ENCODE measurements at regions not wholly inside any gene's neighbourhood (a gene's known extent, or its start where the extent isn't known, plus 50 kb on each side); places are given as distances from the start of the nearest gene placed in this dataset.
"Not testable (repeated sequence)": the region's sequence is repeated elsewhere in the genome, so short reads cannot be mapped to it uniquely, and the experiment has no call there.

DNA sequence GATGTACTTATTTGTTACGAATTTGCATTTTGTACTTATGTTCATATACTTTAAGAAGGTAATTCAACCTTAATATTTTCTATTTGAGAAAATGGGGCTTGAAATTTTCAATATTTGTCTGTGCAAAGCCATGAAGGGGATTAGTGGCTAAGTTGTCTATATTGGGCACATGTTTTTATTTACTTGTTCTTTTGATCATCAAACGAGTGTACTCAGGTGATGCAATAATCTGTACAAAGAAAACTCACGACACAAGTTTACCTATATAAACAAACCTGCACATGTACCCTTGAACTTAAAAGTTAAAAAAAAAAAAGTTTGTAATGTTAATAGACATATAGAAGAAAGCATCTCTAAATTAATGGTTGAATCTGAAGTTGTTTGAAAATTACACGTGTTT lies 658.9 kb upstream of the SYT4 start:
- Histone ChIP-seq H3K4me1 (ENCODE audit: control insufficient read depth, low read depth, low read length) (peaks cover 3% of the 10 kb centered on the region), H3K27ac (ENCODE audit: low read length) (no peak overlapping the region), H3K36me3 (ENCODE audit: control insufficient read depth, low read depth, low read length) (no peaks in the 10 kb centered on the region), H3K9me3 (ENCODE audit: control insufficient read depth, low read depth, low read length) (no peaks in the 10 kb centered on the region), H3K4me3 (ENCODE audit: low read length) (no peak overlapping the region), H3K9ac (ENCODE audit: low read length) (no peak overlapping the region), H3K27me3 (ENCODE audit: control insufficient read depth, insufficient read depth, low read length) (no peaks in the 10 kb centered on the region)

DNA sequence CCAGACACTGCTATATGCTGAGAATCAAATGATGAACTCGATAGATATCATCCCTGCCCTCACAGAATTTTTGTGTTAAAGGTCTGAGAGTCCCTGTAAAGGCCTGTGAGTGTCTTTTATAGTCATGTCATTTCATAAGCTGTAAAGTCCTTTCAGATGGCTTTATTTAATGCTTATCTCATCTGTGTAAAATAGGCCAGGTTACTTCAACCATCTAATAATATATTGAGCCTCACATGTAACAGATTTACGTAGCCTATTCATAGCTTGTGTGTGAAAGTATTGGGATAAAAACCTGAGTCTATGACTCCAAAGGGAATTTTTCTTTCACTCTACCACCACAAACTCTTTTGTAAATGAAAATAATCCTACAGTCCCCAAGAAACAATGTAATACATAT lies 672.0 kb upstream of the SYT4 start:
- Histone ChIP-seq H3K9me3 (ENCODE audit: control insufficient read depth, low read depth, low read length) (no peaks in the 10 kb centered on the region), H3K4me1 (ENCODE audit: control insufficient read depth, low read depth, low read length) (no peaks in the 10 kb centered on the region), H3K36me3 (ENCODE audit: control insufficient read depth, low read depth, low read length) (no peaks in the 10 kb centered on the region), H3K4me3 (ENCODE audit: low read length) (no peak overlapping the region), H3K9ac (ENCODE audit: low read length) (no peak overlapping the region), H3K27ac (ENCODE audit: low read length) (no peak overlapping the region), H3K27me3 (ENCODE audit: control insufficient read depth, insufficient read depth, low read length) (no peaks in the 10 kb centered on the region)

DNA sequence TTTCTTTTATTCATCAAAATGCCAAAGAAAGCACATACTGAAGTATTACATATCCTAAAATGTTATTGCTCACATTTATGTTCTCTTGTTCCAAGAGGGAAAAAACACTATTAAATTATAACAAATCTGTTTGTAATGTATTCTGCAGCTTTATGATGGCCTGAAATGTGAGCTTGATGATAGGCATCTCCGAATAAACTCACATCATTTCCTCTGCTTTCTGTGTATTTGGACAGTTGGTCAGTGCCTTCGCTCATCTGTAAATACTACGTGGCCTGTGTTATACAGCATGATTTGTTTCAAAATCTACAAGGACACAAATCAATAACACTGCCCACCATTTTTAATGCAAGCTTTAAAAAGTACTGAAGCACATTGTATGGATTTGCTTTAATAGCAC lies 672.8 kb upstream of the SYT4 start:
- no peak overlapping the region for H3K9ac ChIP-seq (ENCODE audit: low read length)
- H3K4me3 ChIP-seq (ENCODE audit: low read length) = no peak overlapping the region
- H3K27ac ChIP-seq (ENCODE audit: low read length) = no peak overlapping the region
- H3K9me3 ChIP-seq (ENCODE audit: control insufficient read depth, low read depth, low read length) = no peaks in the 10 kb centered on the region
- no peaks in the 10 kb centered on the region for H3K36me3 ChIP-seq (ENCODE audit: control insufficient read depth, low read depth, low read length)
- H3K27me3 ChIP-seq (ENCODE audit: control insufficient read depth, insufficient read depth, low read length) = no peaks in the 10 kb centered on the region
- no peaks in the 10 kb centered on the region for H3K4me1 ChIP-seq (ENCODE audit: control insufficient read depth, low read depth, low read length)

DNA sequence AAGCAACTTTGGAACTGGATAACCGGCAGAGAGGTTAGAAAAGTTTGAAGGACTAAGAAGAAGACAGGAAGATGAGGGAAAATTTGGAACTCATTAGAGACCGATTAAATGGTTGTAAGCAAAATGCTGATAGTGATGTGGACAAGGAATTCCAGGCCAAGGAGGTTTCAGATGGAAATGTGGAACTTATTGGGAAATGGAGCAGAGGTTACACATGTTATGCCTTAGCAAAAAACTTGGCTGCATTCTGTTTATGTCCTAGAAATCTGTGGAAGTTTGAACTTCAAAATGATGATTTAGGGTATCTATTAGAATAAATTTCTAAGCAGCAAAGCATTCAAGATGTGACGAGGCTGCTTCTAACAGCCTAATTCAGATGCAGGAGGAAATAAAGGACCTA lies 675.1 kb upstream of the SYT4 start:
- H3K27me3 ChIP-seq (ENCODE audit: control insufficient read depth, insufficient read depth, low read length) = no peaks in the 10 kb centered on the region
- H3K36me3 ChIP-seq (ENCODE audit: control insufficient read depth, low read depth, low read length) = no peaks in the 10 kb centered on the region
- no peaks in the 10 kb centered on the region for H3K4me1 ChIP-seq (ENCODE audit: control insufficient read depth, low read depth, low read length)
- H3K4me3 ChIP-seq (ENCODE audit: low read length) = no peak overlapping the region
- no peak overlapping the region for H3K27ac ChIP-seq (ENCODE audit: low read length)
- H3K9me3 ChIP-seq (ENCODE audit: control insufficient read depth, low read depth, low read length) = no peaks in the 10 kb centered on the region
- no peak overlapping the region for H3K9ac ChIP-seq (ENCODE audit: low read length)

DNA sequence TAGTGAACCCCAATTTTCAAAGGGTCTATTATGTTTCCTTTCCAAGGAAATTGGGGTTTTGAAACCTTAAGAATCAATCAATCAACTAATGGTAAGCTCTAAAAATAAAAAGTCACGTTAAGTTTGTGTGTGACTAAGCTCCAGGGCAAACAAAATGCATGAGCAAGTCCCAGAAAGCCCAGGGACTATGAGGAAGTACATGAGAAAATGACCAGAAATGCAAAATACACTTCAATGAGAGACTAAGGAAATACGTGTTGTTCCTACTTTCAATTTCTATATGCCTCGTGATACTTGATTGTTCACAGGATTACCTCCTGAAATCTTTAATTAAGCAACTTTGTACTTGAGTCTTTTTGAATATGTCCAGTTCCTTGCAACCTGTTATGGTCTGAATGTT lies 684.4 kb upstream of the SYT4 start:
- Histone ChIP-seq H3K36me3 (ENCODE audit: control insufficient read depth, low read depth, low read length) (no peaks in the 10 kb centered on the region), H3K27ac (ENCODE audit: low read length) (no peak overlapping the region), H3K4me3 (ENCODE audit: low read length) (no peak overlapping the region), H3K27me3 (ENCODE audit: control insufficient read depth, insufficient read depth, low read length) (no peaks in the 10 kb centered on the region), H3K4me1 (ENCODE audit: control insufficient read depth, low read depth, low read length) (no peaks in the 10 kb centered on the region), H3K9ac (ENCODE audit: low read length) (no peak overlapping the region), H3K9me3 (ENCODE audit: control insufficient read depth, low read depth, low read length) (no peaks in the 10 kb centered on the region)

DNA sequence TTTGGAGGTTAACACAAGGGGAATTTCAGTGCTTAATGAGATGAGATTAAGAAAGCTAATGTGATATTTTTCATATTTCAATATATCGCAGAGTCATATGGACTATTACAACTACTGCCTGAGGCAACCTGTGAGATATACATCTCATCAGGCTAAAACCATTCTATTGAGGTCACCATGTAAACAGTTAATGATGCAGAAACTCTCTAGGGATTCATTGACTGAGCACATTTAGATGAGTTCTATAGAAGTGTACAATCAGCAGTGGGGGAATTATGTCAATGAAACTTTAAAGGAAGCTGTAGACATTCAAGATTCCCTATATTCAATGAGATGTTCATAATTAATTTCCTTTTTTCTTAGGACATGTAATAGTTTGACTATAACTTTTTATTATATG lies 687.4 kb upstream of the SYT4 start:
- no peak overlapping the region for H3K9ac ChIP-seq (ENCODE audit: low read length)
- no peak overlapping the region for H3K27ac ChIP-seq (ENCODE audit: low read length)
- H3K4me3 ChIP-seq (ENCODE audit: low read length) = no peak overlapping the region
- H3K27me3 ChIP-seq (ENCODE audit: control insufficient read depth, insufficient read depth, low read length) = no peaks in the 10 kb centered on the region
- H3K4me1 ChIP-seq (ENCODE audit: control insufficient read depth, low read depth, low read length) = no peaks in the 10 kb centered on the region
- H3K9me3 ChIP-seq (ENCODE audit: control insufficient read depth, low read depth, low read length) = no peaks in the 10 kb centered on the region
- H3K36me3 ChIP-seq (ENCODE audit: control insufficient read depth, low read depth, low read length) = no peaks in the 10 kb centered on the region

DNA sequence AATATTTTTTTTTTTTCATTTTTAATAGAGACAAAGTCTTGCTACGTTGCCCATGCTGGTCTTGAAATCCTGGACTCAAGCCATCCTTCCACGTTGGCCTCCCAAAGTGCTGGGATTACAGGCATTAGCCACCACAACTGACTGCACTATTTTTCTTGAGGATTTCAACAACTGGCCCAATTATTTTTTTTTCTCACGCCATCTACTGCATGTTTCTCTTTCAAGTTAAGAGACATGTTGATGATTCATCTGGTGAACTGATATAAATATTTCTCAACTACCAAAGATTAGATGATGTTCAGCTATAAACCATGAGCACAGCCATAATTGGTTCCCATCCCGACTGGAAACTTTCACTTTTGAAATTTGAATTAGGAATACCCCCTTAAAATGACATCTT lies 688.4 kb upstream of the SYT4 start:
- Histone ChIP-seq H3K27ac (ENCODE audit: low read length) (no peak overlapping the region), H3K36me3 (ENCODE audit: control insufficient read depth, low read depth, low read length) (no peaks in the 10 kb centered on the region), H3K4me1 (ENCODE audit: control insufficient read depth, low read depth, low read length) (no peaks in the 10 kb centered on the region), H3K27me3 (ENCODE audit: control insufficient read depth, insufficient read depth, low read length) (no peaks in the 10 kb centered on the region), H3K4me3 (ENCODE audit: low read length) (no peak overlapping the region), H3K9me3 (ENCODE audit: control insufficient read depth, low read depth, low read length) (no peaks in the 10 kb centered on the region), H3K9ac (ENCODE audit: low read length) (no peak overlapping the region)

DNA sequence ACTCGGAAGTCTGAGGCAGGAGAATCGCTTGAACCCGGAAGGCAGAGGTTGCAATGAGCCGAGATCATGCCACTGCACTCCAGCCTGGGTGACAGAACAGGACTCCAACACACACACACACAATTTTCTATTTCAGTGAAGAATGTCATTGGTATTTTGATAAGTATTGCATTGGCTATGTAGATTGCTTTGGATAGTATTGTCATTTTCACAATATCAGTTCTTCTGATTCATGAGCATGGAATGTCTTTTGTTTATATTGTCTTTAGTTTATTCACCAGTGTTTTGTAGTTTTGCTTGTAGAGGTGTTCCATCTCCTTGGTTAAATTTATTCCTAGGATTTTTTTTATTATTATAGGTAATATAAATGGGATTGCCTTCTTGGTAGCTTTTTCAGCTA lies 693.4 kb upstream of the SYT4 start:
- no peaks in the 10 kb centered on the region for H3K9me3 ChIP-seq (ENCODE audit: control insufficient read depth, low read depth, low read length)
- H3K27ac ChIP-seq (ENCODE audit: low read length) = no peak overlapping the region
- no peaks in the 10 kb centered on the region for H3K36me3 ChIP-seq (ENCODE audit: control insufficient read depth, low read depth, low read length)
- H3K9ac ChIP-seq (ENCODE audit: low read length) = no peak overlapping the region
- no peaks in the 10 kb centered on the region for H3K27me3 ChIP-seq (ENCODE audit: control insufficient read depth, insufficient read depth, low read length)
- H3K4me3 ChIP-seq (ENCODE audit: low read length) = no peak overlapping the region
- no peaks in the 10 kb centered on the region for H3K4me1 ChIP-seq (ENCODE audit: control insufficient read depth, low read depth, low read length)

DNA sequence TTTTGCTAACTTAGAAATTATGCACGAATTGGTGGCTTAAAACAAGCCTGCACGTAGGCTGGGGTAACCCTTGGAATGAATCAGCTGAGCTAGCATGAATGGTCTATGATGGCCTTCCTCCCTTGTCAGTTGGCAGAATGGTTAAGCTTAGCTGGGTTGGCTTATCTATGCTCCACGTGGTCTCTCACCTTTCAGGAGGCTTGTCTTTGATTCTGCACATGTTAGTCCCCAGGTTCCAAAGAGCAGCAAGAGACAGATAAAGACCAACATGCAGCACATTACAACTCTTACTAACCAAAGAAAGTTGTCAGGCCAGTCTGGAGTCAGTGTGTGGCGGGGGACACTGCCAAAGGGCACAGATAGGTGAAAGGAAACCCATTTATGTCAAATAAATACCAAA lies 700.9 kb upstream of the SYT4 start:
- no peak overlapping the region for H3K4me3 ChIP-seq (ENCODE audit: low read length)

DNA sequence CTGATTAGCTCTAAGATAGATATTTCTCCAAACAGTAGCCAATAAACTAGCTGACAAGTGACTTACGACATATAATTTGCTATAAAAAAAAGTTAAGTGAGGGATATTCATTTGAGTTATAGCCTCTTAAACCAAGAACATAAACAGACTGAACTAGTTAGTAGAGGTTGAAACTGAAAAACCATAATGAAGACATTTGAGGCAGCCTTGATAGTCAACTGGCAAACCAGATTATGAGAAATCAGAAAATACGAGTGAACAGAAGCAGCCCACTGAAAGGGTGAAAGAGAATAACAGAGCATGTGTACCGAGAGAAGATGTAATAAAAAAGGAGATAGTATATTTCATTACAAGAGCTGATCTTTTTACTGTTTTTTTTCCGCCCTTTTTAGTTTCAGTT lies 698.1 kb upstream of the SETBP1 start:
- H3K36me3 ChIP-seq (ENCODE audit: control insufficient read depth, low read depth, low read length) = no peaks in the 10 kb centered on the region
- no peak overlapping the region for H3K4me3 ChIP-seq (ENCODE audit: low read length)
- no peaks in the 10 kb centered on the region for H3K9me3 ChIP-seq (ENCODE audit: control insufficient read depth, low read depth, low read length)
- no peak overlapping the region for H3K9ac ChIP-seq (ENCODE audit: low read length)
- no peaks in the 10 kb centered on the region for H3K4me1 ChIP-seq (ENCODE audit: control insufficient read depth, low read depth, low read length)
- no peak overlapping the region for H3K27ac ChIP-seq (ENCODE audit: low read length)
- H3K27me3 ChIP-seq (ENCODE audit: control insufficient read depth, insufficient read depth, low read length) = no peaks in the 10 kb centered on the region

More for the DNA sequence above, 700.9 kb upstream of the SYT4 start:
- Histone ChIP-seq H3K9ac (ENCODE audit: low read length) (no peak overlapping the region), H3K9me3 (ENCODE audit: control insufficient read depth, low read depth, low read length) (no peaks in the 10 kb centered on the region), H3K27ac (ENCODE audit: low read length) (no peak overlapping the region), H3K27me3 (ENCODE audit: control insufficient read depth, insufficient read depth, low read length) (no peaks in the 10 kb centered on the region), H3K36me3 (ENCODE audit: control insufficient read depth, low read depth, low read length) (no peaks in the 10 kb centered on the region), H3K4me1 (ENCODE audit: control insufficient read depth, low read depth, low read length) (no peaks in the 10 kb centered on the region)

DNA sequence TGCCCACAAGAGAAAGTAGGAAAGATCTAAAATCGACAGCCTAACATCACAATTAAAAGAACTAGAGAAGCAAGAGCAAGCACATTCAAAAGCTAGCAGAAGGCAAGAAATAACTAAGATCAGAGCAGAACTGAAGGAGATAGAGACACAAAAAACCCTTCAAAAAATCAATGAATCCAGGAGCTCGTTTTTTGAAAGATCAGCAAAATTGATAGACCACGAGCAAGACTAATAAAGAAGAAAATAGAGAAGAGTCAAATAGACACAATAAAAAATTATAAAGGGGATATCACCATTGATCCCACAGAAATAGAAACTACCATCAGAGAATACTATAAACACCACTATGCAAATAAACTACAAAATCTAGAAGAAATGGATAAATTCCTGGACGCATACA lies 693.6 kb upstream of the SETBP1 start:
- not testable (repeated sequence) for H3K4me1 ChIP-seq (ENCODE audit: control insufficient read depth, low read depth, low read length); H3K36me3 ChIP-seq (ENCODE audit: control insufficient read depth, low read depth, low read length); H3K27ac ChIP-seq (ENCODE audit: low read length); H3K9ac ChIP-seq (ENCODE audit: low read length); H3K27me3 ChIP-seq (ENCODE audit: control insufficient read depth, insufficient read depth, low read length); H3K9me3 ChIP-seq (ENCODE audit: control insufficient read depth, low read depth, low read length); H3K4me3 ChIP-seq (ENCODE audit: low read length)

DNA sequence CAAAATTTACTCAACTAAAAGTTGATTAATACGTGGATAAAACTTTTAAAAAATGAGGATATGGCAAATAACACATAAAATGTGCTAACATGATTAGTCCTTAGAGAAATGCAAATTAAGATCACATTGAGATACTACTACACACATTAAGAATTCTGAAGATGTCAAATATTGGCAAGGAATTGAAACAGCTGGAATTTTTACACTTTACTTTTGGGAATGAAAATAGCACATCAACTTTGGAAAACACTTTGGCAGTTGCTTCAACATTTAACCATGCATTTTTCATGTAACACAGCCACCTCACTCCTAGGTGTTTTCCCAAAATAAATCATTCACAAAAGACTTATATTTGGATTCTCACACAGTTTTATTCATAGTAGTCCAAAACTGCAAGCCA lies 687.9 kb upstream of the SETBP1 start:
- Histone ChIP-seq H3K27me3 (ENCODE audit: control insufficient read depth, insufficient read depth, low read length) (no peaks in the 10 kb centered on the region), H3K4me3 (ENCODE audit: low read length) (no peak overlapping the region), H3K36me3 (ENCODE audit: control insufficient read depth, low read depth, low read length) (no peaks in the 10 kb centered on the region), H3K27ac (ENCODE audit: low read length) (no peak overlapping the region), H3K9me3 (ENCODE audit: control insufficient read depth, low read depth, low read length) (no peaks in the 10 kb centered on the region), H3K4me1 (ENCODE audit: control insufficient read depth, low read depth, low read length) (no peaks in the 10 kb centered on the region), H3K9ac (ENCODE audit: low read length) (no peak overlapping the region)

DNA sequence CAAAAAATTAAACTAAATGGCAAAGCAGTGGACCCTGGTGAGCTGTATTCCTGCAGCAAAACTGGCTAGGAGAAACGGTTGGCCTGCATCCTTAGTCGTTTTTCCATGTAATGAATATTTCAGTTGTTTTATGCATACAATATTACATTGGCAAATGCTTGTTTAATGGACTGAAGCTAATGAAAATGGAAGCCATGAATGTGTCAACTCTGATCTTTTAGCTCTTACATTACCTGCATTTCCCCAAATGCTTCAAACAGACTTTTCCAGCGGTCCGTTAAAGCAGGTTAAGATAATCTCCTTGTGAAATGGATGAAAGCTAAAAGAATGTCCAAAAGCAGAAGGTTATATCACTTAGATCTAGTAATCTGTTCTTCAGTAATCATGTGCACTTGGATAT lies 686.3 kb upstream of the SETBP1 start:
- H3K9ac ChIP-seq (ENCODE audit: low read length) = no peak overlapping the region
- H3K4me3 ChIP-seq (ENCODE audit: low read length) = no peak overlapping the region
- H3K9me3 ChIP-seq (ENCODE audit: control insufficient read depth, low read depth, low read length) = no peaks in the 10 kb centered on the region
- no peaks in the 10 kb centered on the region for H3K27me3 ChIP-seq (ENCODE audit: control insufficient read depth, insufficient read depth, low read length)
- H3K4me1 ChIP-seq (ENCODE audit: control insufficient read depth, low read depth, low read length) = no peaks in the 10 kb centered on the region
- no peaks in the 10 kb centered on the region for H3K36me3 ChIP-seq (ENCODE audit: control insufficient read depth, low read depth, low read length)
- no peak overlapping the region for H3K27ac ChIP-seq (ENCODE audit: low read length)

Measured in iPS-18a (cell line).